ENCODE measurements at regions not wholly inside any gene's neighbourhood (a gene's known extent, or its start where the extent isn't known, plus 50 kb on each side); places are given as distances from the start of the nearest gene placed in this dataset.

DNA sequence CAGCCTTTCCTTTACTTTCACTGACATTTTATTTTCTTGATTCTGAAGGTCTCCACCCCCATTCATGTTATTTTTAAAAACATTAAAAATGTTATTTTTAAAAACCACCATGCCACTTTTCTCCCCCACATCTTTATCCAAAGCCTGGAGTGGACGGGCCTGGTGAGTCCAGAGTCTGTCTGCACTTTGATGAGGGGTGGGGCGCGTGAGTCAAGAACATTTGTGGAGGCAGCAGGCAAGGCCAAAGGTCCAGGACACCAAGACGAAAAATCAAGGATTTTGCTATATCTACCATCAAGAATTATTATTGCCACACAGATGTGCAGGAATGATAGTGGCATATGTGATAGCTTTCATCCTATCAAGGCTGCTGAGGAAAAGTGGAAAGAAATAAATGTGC, 224.9 kb downstream of the FGF9 start:
- TF ChIP-seq, protein P1, sequence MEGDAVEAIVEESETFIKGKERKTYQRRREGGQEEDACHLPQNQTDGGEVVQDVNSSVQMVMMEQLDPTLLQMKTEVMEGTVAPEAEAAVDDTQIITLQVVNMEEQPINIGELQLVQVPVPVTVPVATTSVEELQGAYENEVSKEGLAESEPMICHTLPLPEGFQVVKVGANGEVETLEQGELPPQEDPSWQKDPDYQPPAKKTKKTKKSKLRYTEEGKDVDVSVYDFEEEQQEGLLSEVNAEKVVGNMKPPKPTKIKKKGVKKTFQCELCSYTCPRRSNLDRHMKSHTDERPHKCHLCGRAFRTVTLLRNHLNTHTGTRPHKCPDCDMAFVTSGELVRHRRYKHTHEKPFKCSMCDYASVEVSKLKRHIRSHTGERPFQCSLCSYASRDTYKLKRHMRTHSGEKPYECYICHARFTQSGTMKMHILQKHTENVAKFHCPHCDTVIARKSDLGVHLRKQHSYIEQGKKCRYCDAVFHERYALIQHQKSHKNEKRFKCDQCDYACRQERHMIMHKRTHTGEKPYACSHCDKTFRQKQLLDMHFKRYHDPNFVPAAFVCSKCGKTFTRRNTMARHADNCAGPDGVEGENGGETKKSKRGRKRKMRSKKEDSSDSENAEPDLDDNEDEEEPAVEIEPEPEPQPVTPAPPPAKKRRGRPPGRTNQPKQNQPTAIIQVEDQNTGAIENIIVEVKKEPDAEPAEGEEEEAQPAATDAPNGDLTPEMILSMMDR (conservative IDR thresholded peaks at IDR 0.05; ENCODE audit: low read depth in 2 of 2), result no peak
- TF ChIP-seq, protein P2, sequence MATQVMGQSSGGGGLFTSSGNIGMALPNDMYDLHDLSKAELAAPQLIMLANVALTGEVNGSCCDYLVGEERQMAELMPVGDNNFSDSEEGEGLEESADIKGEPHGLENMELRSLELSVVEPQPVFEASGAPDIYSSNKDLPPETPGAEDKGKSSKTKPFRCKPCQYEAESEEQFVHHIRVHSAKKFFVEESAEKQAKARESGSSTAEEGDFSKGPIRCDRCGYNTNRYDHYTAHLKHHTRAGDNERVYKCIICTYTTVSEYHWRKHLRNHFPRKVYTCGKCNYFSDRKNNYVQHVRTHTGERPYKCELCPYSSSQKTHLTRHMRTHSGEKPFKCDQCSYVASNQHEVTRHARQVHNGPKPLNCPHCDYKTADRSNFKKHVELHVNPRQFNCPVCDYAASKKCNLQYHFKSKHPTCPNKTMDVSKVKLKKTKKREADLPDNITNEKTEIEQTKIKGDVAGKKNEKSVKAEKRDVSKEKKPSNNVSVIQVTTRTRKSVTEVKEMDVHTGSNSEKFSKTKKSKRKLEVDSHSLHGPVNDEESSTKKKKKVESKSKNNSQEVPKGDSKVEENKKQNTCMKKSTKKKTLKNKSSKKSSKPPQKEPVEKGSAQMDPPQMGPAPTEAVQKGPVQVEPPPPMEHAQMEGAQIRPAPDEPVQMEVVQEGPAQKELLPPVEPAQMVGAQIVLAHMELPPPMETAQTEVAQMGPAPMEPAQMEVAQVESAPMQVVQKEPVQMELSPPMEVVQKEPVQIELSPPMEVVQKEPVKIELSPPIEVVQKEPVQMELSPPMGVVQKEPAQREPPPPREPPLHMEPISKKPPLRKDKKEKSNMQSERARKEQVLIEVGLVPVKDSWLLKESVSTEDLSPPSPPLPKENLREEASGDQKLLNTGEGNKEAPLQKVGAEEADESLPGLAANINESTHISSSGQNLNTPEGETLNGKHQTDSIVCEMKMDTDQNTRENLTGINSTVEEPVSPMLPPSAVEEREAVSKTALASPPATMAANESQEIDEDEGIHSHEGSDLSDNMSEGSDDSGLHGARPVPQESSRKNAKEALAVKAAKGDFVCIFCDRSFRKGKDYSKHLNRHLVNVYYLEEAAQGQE (IDR thresholded peaks at IDR 0.05; ENCODE audit: unreplicated experiment), result no peak
- no peak for TF ChIP-seq EZH2phosphoT487 (IDR thresholded peaks at IDR 0.05; ENCODE audit: unreplicated experiment)
- no peak for TF ChIP-seq EZH2 (IDR thresholded peaks at IDR 0.05; ENCODE audit: low read depth, unreplicated experiment)
- TF ChIP-seq POLR2AphosphoS5 (IDR thresholded peaks at IDR 0.05; ENCODE audit: low read depth), result no peak

Measured in GM23338 (cell line).